Head of caudate nucleus (tissue), 42 donors: ENCODE measurements at regions not wholly inside any gene's neighbourhood (a gene's known extent, or its start where the extent isn't known, plus 50 kb on each side); places are given as distances from the start of the nearest gene placed in this dataset.
"Not testable (repeated sequence)": the region's sequence is repeated elsewhere in the genome, so short reads cannot be mapped to it uniquely, and the experiment has no call there.

Experiments
- DNase-seq, 42 donors: peaks; one replicate each; pipeline versions ENCODE4 v3.0.0 to v3.0.0-alpha.2; 2020 to 2021; ENCODE audit warnings: mixed read lengths in 7 of 42
- intact Hi-C: fragments of 100-400 bp; cut with DNase I; formaldehyde crosslinking; loops from one replicate; pipeline ENCODE4 v1.15.0; 2022

DNA sequence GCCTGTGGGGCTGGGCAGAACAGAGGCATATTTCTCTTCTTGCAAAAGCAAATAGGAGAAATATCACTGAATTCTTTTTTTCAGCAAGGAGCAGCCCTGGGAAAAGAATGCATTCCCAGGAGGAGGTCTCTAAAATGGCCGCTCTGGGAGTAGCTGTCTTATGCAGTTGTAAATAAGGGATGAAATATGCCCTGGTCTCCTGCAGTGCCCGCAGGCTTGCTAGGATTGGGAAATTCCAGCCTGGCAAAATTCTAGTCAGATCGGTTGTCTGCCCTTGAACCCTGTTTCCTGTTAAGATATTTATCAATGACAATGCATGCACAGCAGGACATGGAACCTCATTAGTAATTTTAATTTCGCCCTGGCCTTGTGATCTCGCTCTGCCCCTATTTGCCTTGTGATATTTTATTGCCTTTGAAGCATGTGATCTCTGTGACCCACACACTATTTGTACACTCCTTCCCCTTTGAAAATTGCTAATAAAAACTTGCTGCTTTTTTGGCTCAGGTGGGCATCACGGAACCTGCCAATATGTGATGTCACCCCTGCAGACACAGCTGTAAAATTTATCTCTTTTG lies 1993.2 kb downstream of the PCDH9 start:
- intact Hi-C loops = no loop called here

DNA sequence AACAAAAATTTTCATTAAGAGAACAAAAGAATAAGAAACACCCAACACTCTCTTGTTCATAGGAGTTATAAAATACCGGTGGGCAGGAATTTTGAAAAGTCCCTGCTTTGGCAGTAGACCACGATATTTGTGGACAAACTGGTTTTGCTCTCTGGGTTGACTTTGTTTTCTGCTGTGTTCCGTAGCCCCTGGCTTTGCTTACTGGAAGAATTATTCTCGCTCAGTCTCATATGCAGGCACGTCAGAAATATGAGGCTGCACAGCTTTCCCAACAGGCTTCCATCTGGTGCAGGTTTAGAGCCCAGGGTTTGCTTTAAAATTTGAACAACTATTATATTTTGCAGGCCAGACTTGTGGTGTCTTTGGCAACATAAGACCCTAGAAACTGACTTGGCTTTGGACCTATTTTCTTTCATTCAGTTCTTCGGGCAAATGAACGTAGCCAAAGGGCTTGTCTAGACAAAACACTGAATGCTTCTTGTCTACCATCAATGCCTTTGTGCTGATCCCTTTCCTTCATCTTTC lies 2012.6 kb downstream of the PCDH9 start:
- intact Hi-C loops = no loop called here
- no peak for DNase-seq

More for the DNA sequence above, 1993.2 kb downstream of the PCDH9 start:
- no peak for DNase-seq

- DNase-seq, intact Hi-C loops: not testable (repeated sequence)
Observed at GRCh38 chr13:65202845-65203244, 2027.3 kb downstream of the PCDH9 start.

- no peak for DNase-seq
- intact Hi-C loops = no loop called here
Observed at GRCh38 chr13:65188721-65189120, 2041.4 kb downstream of the PCDH9 start.

DNA sequence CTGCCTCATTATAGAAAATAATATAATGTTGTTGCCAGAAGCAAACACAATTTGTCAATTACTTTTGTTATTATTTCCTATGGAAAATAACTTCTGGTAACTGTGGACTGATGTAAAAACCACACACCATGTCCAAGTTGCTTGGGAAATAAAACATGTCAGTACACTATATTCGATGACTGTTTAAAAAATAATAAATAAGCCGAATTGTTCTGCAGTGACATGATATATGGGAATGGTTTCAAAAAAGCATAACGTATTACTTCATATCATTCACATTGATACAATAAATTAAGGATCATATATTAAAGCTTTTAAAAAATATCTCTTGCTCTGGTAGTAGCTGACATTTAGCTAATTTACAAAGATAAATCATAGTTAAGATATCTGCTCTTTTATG lies 2062.1 kb downstream of the PCDH9 start:
- no peak for DNase-seq
- intact Hi-C loops = no loop called here

DNA sequence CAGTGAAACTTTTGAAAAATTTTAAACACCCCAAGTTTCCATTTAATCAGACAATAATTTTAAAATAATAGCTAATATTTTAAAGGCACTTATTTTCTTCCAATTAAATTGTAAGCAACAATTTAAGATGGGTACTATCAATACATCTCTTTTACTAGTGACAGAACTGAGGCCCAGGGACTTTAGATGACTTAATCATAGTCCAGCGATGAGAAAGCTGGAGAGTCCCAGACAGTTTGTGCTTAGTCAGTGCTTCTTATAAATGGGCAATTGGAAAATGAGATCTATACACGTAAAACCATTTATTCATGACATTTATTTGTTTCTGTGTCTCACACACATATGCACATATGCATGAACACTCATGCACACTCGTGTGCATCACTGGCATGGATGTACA lies 2063.5 kb downstream of the PCDH9 start:
- DNase-seq = no peak
- intact Hi-C loops = no loop called here

GRCh38 chr13:65159803-65160202 lies 2070.3 kb downstream of the PCDH9 start:
- intact Hi-C loops = no loop called here
- DNase-seq = no peak

GRCh38 chr13:65155861-65156260 lies 2074.3 kb downstream of the PCDH9 start:
- DNase-seq = no peak
- intact Hi-C loops = no loop called here

DNA sequence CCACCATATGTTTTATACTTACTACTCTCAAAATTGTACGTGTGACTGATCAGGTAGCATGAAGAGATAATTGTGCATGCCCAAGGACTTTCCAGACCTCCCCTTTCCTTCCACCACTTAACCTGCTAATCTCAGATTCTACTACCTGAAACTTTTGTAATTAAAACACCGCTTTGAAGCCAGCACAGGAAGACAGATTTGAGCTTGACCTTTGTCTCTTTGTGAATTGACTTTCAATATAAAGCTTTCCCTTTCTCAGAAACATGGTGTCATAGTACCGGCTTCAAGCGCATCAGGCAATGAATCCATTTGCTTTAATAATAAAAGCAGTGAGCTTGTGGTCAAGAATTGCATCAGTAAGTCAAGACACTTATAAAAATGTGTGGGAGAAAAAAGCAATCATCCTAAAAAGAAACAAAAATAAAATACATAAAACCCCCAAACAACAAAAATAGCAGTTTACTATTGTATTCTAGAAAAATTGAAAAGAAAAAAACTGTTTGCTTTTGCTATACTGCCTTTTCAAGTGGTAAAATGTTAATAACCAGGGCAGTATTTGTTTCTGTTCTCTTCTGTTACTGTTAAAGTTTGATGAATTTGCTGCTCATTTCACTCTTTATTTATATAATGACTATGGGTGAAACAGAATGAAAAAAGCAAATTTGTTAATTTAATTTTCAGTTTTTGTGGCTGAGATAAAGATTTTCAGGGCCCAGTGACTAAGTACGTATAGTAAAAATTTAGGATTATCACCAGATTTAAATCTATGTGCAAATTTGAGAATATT lies 2075.3 kb downstream of the PCDH9 start:
- intact Hi-C loops = no loop called here
- no peak for DNase-seq

DNA sequence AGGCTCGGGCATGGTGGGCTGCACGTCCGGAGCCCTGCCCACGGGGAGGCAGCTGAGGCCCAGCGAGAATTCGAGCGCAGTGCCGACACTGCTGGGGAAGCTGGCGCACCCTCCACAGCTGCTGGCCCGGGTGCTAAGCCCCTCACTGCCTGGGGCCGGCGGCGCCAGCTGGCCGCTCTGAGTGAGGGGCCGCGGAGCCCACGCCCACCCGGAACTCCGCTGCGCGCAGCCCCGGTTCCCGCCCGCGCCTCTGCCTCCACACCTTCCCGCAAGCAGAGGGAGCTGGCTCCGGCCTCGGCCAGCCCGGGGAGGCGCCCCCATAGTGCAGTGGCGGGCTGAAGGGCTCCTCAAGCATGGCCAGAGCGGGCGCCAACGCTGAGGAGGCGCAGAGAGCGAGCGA lies 2080.4 kb downstream of the PCDH9 start:
- no peak for DNase-seq
- intact Hi-C loops = no loop called here

DNA sequence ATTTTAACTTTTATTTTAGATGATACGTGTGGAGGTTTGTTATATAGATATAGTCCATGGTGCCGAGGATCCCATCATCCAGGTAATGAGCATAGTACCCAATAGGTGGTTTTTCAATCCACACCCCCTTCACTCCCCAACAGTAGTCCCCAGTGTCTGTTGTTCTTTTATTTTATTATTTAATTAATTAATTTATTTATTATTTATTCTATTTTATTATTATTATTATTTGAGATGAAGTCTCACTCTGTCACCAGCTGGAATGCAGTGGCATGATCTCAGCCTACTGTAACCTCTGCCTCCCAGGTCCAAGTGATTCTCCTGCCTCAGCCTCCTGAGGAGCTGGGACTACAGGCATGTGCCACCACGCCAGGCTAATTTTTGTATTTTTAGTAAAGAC lies 2086.2 kb downstream of the PCDH9 start:
- intact Hi-C loops = no loop called here

GRCh38 chr13:65133094-65133493 lies 2097.0 kb downstream of the PCDH9 start:
- intact Hi-C loops = no loop called here
- no peak for DNase-seq

More for the DNA sequence above, 2086.2 kb downstream of the PCDH9 start:
- no peak for DNase-seq

- no peak for DNase-seq
- intact Hi-C loops = no loop called here
Observed at GRCh38 chr13:65125236-65125635, 2104.9 kb downstream of the PCDH9 start.

GRCh38 chr13:65112531-65112941 lies 2117.6 kb downstream of the PCDH9 start:
- intact Hi-C loops = no loop called here
- DNase-seq = no peak

- no peak for DNase-seq
- intact Hi-C loops = no loop called here
Observed at GRCh38 chr13:65112123-65112522, 2118.0 kb downstream of the PCDH9 start.

DNA sequence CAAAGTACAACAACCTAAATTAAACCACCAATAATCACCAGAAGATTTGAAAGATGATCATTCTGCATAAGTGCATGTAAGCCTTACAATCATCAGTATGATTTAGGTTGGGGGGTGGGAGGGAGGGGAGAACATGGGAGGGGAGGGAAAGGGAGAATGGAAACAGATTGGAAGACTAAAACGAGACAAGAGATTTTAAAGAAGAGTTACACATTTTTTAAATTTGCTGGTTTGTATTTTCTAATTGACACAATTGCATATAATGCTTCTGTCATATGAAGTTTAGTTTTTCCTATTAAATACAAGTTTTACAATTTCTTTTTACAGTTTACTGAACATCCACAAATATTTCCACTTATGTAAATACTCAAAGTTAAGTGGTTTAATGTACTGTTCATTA lies 2118.9 kb downstream of the PCDH9 start:
- DNase-seq = no peak
- intact Hi-C loops = no loop called here

DNA sequence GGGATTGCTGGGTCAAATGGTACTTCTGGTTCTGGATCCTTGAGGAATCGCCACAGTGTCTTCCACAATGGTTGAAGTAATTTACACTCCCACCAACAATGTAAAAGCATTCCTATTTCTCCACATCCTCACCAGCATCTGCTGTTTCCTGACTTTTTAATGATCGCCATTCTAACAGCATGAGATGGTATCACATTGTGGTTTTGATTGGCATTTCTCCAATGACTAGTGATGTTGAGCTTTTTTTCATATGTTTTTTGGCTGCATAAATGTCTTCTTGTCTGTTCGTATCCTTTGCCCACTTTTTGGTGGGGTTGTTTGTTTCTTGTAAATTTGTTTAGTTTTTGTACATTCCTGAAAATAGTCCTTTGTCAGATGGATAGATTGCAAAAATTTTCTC lies 2125.7 kb downstream of the PCDH9 start:
- DNase-seq, intact Hi-C loops: not testable (repeated sequence)

- intact Hi-C loops = no loop called here
- no peak for DNase-seq
Observed at GRCh38 chr13:65103351-65103750, 2126.8 kb downstream of the PCDH9 start.

- no peak for DNase-seq
- intact Hi-C loops = no loop called here
Observed at GRCh38 chr13:65095161-65096082, 2134.7 kb downstream of the PCDH9 start.

DNA sequence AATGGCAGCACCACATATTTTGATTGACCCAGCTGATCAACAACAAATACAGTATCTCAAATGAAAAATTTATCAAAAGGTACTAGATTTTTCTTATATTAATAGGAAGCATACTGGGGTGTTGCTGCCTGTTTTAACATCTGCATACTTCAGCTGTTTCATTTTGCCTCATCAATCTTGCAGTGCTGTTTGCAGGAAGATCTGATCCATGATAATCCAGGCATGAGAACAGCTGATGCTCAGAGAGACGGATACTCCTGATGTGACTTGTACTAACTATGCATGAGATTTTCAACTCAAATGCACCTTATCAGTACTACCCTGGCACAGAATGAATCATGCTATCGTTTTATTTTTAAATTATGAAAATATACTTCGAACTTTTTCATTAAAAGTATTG lies 2136.8 kb downstream of the PCDH9 start:
- no peak for DNase-seq
- intact Hi-C loops = no loop called here
